Amniotic epithelial cell (primary cell): ENCODE measurements at regions not wholly inside any gene's neighbourhood (a gene's known extent, or its start where the extent isn't known, plus 50 kb on each side); places are given as distances from the start of the nearest gene placed in this dataset.
A peak's percentile ranks its signal among the peaks of the same experiment; 100 is the strongest.

Source experiments
- DNase-seq: peaks from one replicate; pipeline ENCODE4 v3.0.0-alpha.2; 2010; ENCODE audit warnings: low read depth

GRCh38 chr6:148247386-148248063 lies 95.1 kb upstream of the SASH1 start:
- DNase-seq = no peak

GRCh38 chr6:148249160-148249559 lies 93.5 kb upstream of the SASH1 start:
- no peak for DNase-seq

GRCh38 chr6:148249679-148250375 lies 92.8 kb upstream of the SASH1 start:
- no peak for DNase-seq

- peak; percentile 79 for DNase-seq
These were observed 91.5 kb upstream of the SASH1 start for GRCh38 chr6:148250975-148251685.

GRCh38 chr6:148251891-148252290 lies 90.7 kb upstream of the SASH1 start:
- DNase-seq = peak; percentile 75

- DNase-seq = no peak
These were observed 84.8 kb upstream of the SASH1 start for GRCh38 chr6:148257810-148258209.

GRCh38 chr6:148258868-148259267 lies 83.8 kb upstream of the SASH1 start:
- no peak for DNase-seq

- no peak for DNase-seq
These were observed 81.2 kb upstream of the SASH1 start for GRCh38 chr6:148261470-148261869.

GRCh38 chr6:148263010-148263409 lies 79.6 kb upstream of the SASH1 start:
- DNase-seq = no peak

GRCh38 chr6:148263961-148264360 lies 78.7 kb upstream of the SASH1 start:
- DNase-seq = peak; percentile 69

- no peak for DNase-seq
These were observed 77.6 kb upstream of the SASH1 start for GRCh38 chr6:148265054-148265453.

- no peak for DNase-seq
These were observed 73.3 kb upstream of the SASH1 start for GRCh38 chr6:148269386-148269785.

- DNase-seq = peak; percentile 93
These were observed 70.8 kb upstream of the SASH1 start for GRCh38 chr6:148271711-148272439.

GRCh38 chr6:148272597-148272996 lies 70.0 kb upstream of the SASH1 start:
- no peak for DNase-seq

GRCh38 chr6:148273962-148274752 lies 68.5 kb upstream of the SASH1 start:
- no peak for DNase-seq

- DNase-seq = no peak
These were observed 67.8 kb upstream of the SASH1 start for GRCh38 chr6:148274809-148275208.

- DNase-seq = no peak
These were observed 57.4 kb upstream of the SASH1 start for GRCh38 chr6:148285205-148285604.

GRCh38 chr6:148286563-148286962 lies 56.1 kb upstream of the SASH1 start:
- DNase-seq = no peak

- DNase-seq = no peak
These were observed 54.9 kb upstream of the SASH1 start for GRCh38 chr6:148287623-148288333.

- no peak for DNase-seq
These were observed 54.1 kb upstream of the SASH1 start for GRCh38 chr6:148288541-148288940.

- DNase-seq = no peak
These were observed 53.5 kb upstream of the SASH1 start for GRCh38 chr6:148289153-148289552.
